ENCODE measurements at regions not wholly inside any gene's neighbourhood (a gene's known extent, or its start where the extent isn't known, plus 50 kb on each side); places are given as distances from the start of the nearest gene placed in this dataset.

DNA sequence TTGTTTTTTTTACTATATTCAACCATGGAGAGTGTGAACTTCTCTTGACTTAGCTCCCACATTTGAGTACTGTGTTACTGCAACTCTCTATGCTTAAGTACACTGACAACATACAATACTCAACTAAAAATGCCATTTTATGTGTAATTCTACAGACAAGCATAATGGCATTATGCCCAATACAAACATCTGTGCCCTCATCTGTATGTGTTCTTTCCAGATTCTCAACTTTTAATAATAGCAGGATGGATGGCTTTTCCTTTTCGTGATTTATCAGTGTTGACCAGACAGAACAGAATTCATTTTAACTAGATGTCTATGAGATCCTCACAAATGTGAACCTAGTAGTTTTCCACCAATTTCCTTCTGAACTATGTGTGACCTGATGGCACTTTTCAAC, 84.2 kb upstream of the MARCKS start:
- no peak for TF ChIP-seq FOXP2 (optimal IDR thresholded peaks at IDR 0.05; ENCODE audit: borderline replicate concordance, extremely low read depth, extremely low read length, insufficient read depth)
- no peak for TF ChIP-seq TAF1 (IDR thresholded peaks at IDR 0.05; ENCODE audit: borderline replicate concordance, insufficient read depth, low read length)
- TF ChIP-seq, protein P1, sequence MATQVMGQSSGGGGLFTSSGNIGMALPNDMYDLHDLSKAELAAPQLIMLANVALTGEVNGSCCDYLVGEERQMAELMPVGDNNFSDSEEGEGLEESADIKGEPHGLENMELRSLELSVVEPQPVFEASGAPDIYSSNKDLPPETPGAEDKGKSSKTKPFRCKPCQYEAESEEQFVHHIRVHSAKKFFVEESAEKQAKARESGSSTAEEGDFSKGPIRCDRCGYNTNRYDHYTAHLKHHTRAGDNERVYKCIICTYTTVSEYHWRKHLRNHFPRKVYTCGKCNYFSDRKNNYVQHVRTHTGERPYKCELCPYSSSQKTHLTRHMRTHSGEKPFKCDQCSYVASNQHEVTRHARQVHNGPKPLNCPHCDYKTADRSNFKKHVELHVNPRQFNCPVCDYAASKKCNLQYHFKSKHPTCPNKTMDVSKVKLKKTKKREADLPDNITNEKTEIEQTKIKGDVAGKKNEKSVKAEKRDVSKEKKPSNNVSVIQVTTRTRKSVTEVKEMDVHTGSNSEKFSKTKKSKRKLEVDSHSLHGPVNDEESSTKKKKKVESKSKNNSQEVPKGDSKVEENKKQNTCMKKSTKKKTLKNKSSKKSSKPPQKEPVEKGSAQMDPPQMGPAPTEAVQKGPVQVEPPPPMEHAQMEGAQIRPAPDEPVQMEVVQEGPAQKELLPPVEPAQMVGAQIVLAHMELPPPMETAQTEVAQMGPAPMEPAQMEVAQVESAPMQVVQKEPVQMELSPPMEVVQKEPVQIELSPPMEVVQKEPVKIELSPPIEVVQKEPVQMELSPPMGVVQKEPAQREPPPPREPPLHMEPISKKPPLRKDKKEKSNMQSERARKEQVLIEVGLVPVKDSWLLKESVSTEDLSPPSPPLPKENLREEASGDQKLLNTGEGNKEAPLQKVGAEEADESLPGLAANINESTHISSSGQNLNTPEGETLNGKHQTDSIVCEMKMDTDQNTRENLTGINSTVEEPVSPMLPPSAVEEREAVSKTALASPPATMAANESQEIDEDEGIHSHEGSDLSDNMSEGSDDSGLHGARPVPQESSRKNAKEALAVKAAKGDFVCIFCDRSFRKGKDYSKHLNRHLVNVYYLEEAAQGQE (IDR thresholded peaks at IDR 0.05; ENCODE audit: insufficient read depth in 1 of 2, low read depth in 2 of 2, low read length in 2 of 2): no peak
- TF ChIP-seq SIN3A (IDR thresholded peaks at IDR 0.05; ENCODE audit: borderline replicate concordance, insufficient read depth, low read length): no peak

DNA sequence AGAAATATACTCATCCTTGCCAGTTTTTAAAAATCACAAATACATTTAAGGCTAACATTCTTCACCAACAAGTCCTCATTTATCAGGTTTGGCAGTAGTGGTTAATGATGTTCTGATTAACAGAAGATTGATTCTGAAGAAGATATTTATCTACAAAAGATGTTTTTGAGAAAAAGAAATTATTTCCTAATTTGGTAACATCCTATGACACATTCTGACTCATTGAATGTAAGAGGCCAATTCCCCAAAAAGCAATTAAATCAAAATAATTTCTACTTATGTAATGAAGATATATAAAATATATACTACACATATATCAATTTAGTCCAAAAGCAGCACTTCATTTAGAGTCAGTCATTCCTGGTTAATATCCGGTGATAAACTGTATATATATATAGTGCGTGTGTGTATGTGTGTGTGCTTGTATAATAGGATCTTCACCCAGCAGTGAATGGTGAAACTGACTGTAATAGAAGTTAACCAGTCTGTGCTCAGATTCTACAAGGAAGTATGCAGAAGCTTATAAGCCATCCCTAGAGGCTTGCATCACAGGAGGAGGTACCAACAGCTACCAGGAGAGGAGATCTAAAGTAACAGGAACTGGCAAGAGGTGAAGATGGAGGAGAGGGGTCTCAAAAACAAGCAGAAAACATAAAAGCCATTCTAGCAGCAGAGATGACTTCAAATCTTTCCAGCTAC, 82.9 kb upstream of the MARCKS start:
- TF ChIP-seq FOXP2 (optimal IDR thresholded peaks at IDR 0.05; ENCODE audit: borderline replicate concordance, extremely low read depth, extremely low read length, insufficient read depth) (no peak), POLR2AphosphoS5 (IDR thresholded peaks at IDR 0.05; ENCODE audit: low read depth, low read length) (no peak), SIN3A (IDR thresholded peaks at IDR 0.05; ENCODE audit: borderline replicate concordance, insufficient read depth, low read length) (no peak), TAF1 (IDR thresholded peaks at IDR 0.05; ENCODE audit: borderline replicate concordance, insufficient read depth, low read length) (no peak)
- TF ChIP-seq, protein P1 (IDR thresholded peaks at IDR 0.05; ENCODE audit: insufficient read depth in 1 of 2, low read depth in 2 of 2, low read length in 2 of 2): no peak

DNA sequence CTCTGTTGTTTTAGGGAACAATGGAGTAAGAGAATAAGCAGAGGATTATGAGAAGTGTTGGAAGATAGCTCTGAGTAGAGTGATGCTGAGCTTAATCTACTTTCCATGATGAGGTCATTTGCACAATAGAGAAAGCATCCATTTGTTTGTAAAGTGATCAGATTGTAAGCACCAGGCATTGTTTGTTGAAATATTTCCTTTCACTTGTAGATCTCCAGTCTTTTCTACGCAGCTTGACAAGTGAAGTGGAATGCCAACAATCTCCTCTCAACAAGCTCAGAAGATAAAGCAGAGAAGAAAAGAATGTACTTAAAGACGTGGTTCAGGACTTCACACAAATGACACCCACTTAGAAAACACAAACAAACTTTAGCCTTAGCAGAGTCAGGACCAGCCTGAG, 80.1 kb upstream of the MARCKS start:
- no peak for TF ChIP-seq SIN3A (IDR thresholded peaks at IDR 0.05; ENCODE audit: borderline replicate concordance, insufficient read depth, low read length)
- no peak for TF ChIP-seq TAF1 (IDR thresholded peaks at IDR 0.05; ENCODE audit: borderline replicate concordance, insufficient read depth, low read length)
- TF ChIP-seq, protein P1 (IDR thresholded peaks at IDR 0.05; ENCODE audit: insufficient read depth in 1 of 2, low read depth in 2 of 2, low read length in 2 of 2): no peak
- no peak for TF ChIP-seq POLR2AphosphoS5 (IDR thresholded peaks at IDR 0.05; ENCODE audit: low read depth, low read length)
- no peak for TF ChIP-seq FOXP2 (optimal IDR thresholded peaks at IDR 0.05; ENCODE audit: borderline replicate concordance, extremely low read depth, extremely low read length, insufficient read depth)

DNA sequence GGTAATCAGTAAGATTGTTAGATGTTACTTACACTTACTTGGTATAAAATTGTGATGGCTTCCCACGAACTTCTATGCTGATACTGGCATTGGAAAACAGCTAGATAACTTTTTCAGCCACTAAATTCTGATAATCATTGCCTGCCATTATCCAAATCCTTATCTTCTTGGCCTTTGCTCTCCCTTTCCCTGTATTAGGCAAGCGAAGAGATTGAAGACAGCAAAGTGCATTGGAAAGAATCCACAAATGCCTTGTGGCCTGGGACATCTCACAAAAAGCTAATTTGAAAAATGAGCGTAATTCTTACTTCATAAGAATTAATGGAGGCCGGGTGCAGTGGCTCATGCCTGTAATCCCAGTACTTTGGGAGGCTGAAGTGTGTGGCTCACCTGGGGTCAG, 79.5 kb upstream of the MARCKS start:
- TF ChIP-seq POLR2AphosphoS5 (IDR thresholded peaks at IDR 0.05; ENCODE audit: low read depth, low read length): no peak
- TF ChIP-seq, protein P1 (IDR thresholded peaks at IDR 0.05; ENCODE audit: insufficient read depth in 1 of 2, low read depth in 2 of 2, low read length in 2 of 2): no peak
- TF ChIP-seq FOXP2 (optimal IDR thresholded peaks at IDR 0.05; ENCODE audit: borderline replicate concordance, extremely low read depth, extremely low read length, insufficient read depth): no peak
- TF ChIP-seq SIN3A (IDR thresholded peaks at IDR 0.05; ENCODE audit: borderline replicate concordance, insufficient read depth, low read length): no peak
- no peak for TF ChIP-seq TAF1 (IDR thresholded peaks at IDR 0.05; ENCODE audit: borderline replicate concordance, insufficient read depth, low read length)
